MCF 10A (cell line): ENCODE measurements at regions not wholly inside any gene's neighbourhood (a gene's known extent, or its start where the extent isn't known, plus 50 kb on each side); places are given as distances from the start of the nearest gene placed in this dataset.

Experiments used
- BruUV-seq: library from RNA; stranded (reverse); fragments of 400-500 nt; replicated peaks from 2 replicates; lab custom pipeline; 2021; lab: Mats Ljungman, UMichigan
- CTCF ChIA-PET: fragments of 300-600 bp; sonication (Branson Sonifier 250); formaldehyde crosslinking; extraction: SDS; loops from one replicate; lab custom pipeline; 2021; ENCODE audit warnings: antibody characterized with exemption, inconsistent platforms; lab: Yijun Ruan, JAX
- POLR2A ChIA-PET: fragments of 300-600, 350-650 bp; sonication (Branson Sonifier 250); formaldehyde crosslinking; extraction: SDS; loops from one replicate; lab custom pipeline; 2020; ENCODE audit warnings: antibody characterized with exemption, inconsistent platforms; lab: Yijun Ruan, JAX
- DNase-seq: peaks from one replicate; pipeline ENCODE4 v3.0.0-alpha.2; 2018; ENCODE audit not compliant: unreplicated experiment
- H3K27ac Mint-ChIP-seq: one replicate; pipeline ENCODE4 v1.8.0; 2022; ENCODE audit warnings: mild to moderate bottlenecking, low read depth, mixed read lengths; ENCODE audit not compliant: unreplicated experiment
- H3K27me3 Mint-ChIP-seq: one replicate; pipeline ENCODE4 v1.8.0; 2022; ENCODE audit warnings: mixed read lengths; ENCODE audit not compliant: insufficient read depth, unreplicated experiment
- H3K36me3 Mint-ChIP-seq: one replicate; pipeline ENCODE4 v1.8.0; 2022; ENCODE audit warnings: mild to moderate bottlenecking, moderate library complexity, mixed read lengths; ENCODE audit not compliant: insufficient read depth, unreplicated experiment
- H3K4me1 Mint-ChIP-seq: one replicate; pipeline ENCODE4 v1.8.0; 2022; ENCODE audit warnings: mixed read lengths; ENCODE audit not compliant: insufficient read depth, unreplicated experiment
- H3K4me3 Mint-ChIP-seq: one replicate; pipeline ENCODE4 v1.8.0; 2022; ENCODE audit warnings: mild to moderate bottlenecking, moderate library complexity, mixed read lengths; ENCODE audit not compliant: unreplicated experiment
- H3K9me3 Mint-ChIP-seq: one replicate; pipeline ENCODE4 v1.8.0; 2022; ENCODE audit warnings: mixed read lengths; ENCODE audit not compliant: unreplicated experiment
- intact Hi-C: fragments of 100-400 bp; cut with micrococcal nuclease; formaldehyde crosslinking; loops from 2 replicates; pipeline ENCODE4 v1.14.1; 2022
- TF ChIP-seq, protein P1 (sequence below): fragments of 200-600 bp; IDR thresholded peaks from one replicate; pipeline ENCODE4 v1.8.0; 2022; ENCODE audit warnings: antibody characterized with exemption, mild to moderate bottlenecking; ENCODE audit not compliant: unreplicated experiment

- H3K27ac Mint-ChIP-seq: no peak overlapping the region
- H3K36me3 Mint-ChIP-seq: no peaks in the 10 kb centered on the region
- no peaks in the 10 kb centered on the region for H3K27me3 Mint-ChIP-seq
- ChIA-PET CTCF (no interaction called here), POLR2A (no interaction called here)
- intact Hi-C loops: no loop called here
- TF ChIP-seq, protein P1, sequence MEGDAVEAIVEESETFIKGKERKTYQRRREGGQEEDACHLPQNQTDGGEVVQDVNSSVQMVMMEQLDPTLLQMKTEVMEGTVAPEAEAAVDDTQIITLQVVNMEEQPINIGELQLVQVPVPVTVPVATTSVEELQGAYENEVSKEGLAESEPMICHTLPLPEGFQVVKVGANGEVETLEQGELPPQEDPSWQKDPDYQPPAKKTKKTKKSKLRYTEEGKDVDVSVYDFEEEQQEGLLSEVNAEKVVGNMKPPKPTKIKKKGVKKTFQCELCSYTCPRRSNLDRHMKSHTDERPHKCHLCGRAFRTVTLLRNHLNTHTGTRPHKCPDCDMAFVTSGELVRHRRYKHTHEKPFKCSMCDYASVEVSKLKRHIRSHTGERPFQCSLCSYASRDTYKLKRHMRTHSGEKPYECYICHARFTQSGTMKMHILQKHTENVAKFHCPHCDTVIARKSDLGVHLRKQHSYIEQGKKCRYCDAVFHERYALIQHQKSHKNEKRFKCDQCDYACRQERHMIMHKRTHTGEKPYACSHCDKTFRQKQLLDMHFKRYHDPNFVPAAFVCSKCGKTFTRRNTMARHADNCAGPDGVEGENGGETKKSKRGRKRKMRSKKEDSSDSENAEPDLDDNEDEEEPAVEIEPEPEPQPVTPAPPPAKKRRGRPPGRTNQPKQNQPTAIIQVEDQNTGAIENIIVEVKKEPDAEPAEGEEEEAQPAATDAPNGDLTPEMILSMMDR: no peak
- peaks cover 7% of the 10 kb centered on the region for H3K9me3 Mint-ChIP-seq
- H3K4me3 Mint-ChIP-seq: no peak overlapping the region
- no TSS peak for BruUV-seq
- H3K4me1 Mint-ChIP-seq: no peaks in the 10 kb centered on the region
- no peak for DNase-seq
These were observed 554.1 kb downstream of the CETN3 start for GRCh38 chr5:89855417-89855816.

DNA sequence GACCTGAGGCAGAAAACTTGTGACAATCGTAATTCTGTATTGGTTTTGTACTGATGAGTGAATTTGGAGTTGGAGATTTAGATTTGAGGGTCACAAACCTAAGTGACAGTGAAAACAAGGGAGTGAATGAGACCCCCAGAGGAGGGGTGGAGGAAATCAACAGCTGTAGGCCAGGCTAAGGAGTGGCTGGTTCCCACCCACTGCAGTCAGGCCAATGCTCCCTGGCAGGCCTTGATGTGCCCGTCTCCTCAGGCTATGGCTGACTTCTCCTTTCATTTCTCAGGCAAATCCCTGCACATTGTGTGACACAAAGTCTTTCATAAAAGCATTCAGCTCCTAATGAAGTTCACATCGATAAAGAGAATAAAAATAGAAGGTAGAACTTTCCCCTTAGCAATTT lies 557.6 kb downstream of the CETN3 start:
- Mint-ChIP-seq H3K4me1 (peaks cover 9% of the 10 kb centered on the region), H3K9me3 (no peaks in the 10 kb centered on the region), H3K27me3 (no peaks in the 10 kb centered on the region), H3K36me3 (no peaks in the 10 kb centered on the region), H3K27ac (no peak overlapping the region), H3K4me3 (no peak overlapping the region)
- no TSS peak for BruUV-seq
- no peak for DNase-seq
- CTCF ChIA-PET: interaction anchor here (1.1 kb wide), 1 partner anchor 10 kb away, joined by 4 read pairs; no protein-coding TSS in a partner anchor
- TF ChIP-seq, protein P1: no peak
- POLR2A ChIA-PET: no interaction called here
- intact Hi-C loops: no loop called here

- TF ChIP-seq, protein P1: no peak
- Mint-ChIP-seq H3K9me3 (no peaks in the 10 kb centered on the region), H3K27ac (no peak overlapping the region), H3K36me3 (no peaks in the 10 kb centered on the region), H3K27me3 (no peaks in the 10 kb centered on the region), H3K4me1 (peaks cover 9% of the 10 kb centered on the region), H3K4me3 (no peak overlapping the region)
- POLR2A ChIA-PET: no interaction called here
- DNase-seq: no peak
- CTCF ChIA-PET: interaction anchor here (0.7 kb wide), 2 partner anchors 34 to 336 kb away, joined by 3 to 5 read pairs; no protein-coding TSS in a partner anchor
- intact Hi-C loops: no loop called here
- no TSS peak for BruUV-seq
These were observed 559.1 kb downstream of the CETN3 start for GRCh38 chr5:89850513-89850865.

DNA sequence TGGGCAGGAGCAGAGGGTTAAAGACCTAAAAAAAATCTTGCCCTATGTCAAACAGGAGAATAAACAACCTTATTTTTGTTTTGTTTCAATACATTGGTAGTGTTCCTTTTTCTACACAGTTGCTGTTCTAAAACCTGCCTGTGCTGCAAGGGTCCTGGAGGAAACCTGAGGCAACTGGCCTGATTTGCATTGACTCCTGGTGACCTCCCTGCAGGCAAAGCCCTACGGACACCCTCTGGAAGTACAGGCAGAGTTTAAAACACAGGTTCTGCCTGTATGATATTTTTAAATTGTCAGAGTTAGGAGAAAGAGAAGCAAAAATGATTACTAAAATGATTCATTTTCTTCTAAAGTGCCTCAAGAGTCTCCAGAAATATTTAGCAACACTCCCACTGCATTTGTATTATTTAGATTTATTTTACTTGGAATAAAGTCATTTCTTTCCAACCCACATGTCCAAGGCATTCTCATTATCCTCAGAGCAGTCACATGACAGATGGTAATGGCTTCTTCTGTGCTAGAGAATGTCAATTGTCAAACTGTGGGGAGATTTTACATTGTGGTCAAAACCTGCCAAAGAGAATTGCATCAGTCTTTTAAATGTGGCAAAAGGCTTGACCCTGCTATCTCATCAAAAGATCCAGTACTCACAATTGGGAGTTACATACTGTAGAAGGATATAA lies 559.6 kb downstream of the CETN3 start:
- Mint-ChIP-seq H3K9me3 (no peaks in the 10 kb centered on the region), H3K4me1 (peaks cover 9% of the 10 kb centered on the region), H3K4me3 (no peak overlapping the region), H3K27me3 (no peaks in the 10 kb centered on the region), H3K27ac (no peak overlapping the region), H3K36me3 (no peaks in the 10 kb centered on the region)
- TF ChIP-seq, protein P1: no peak
- intact Hi-C loops: no loop called here
- ChIA-PET CTCF (interaction anchor here (0.7 kb wide), 1 partner anchor 35 kb away, joined by 5 read pairs; no protein-coding TSS in a partner anchor), POLR2A (no interaction called here)
- no peak for DNase-seq
- BruUV-seq: no TSS peak
